Neural crest cell (in vitro differentiated cells): ENCODE measurements at regions not wholly inside any gene's neighbourhood (a gene's known extent, or its start where the extent isn't known, plus 50 kb on each side); places are given as distances from the start of the nearest gene placed in this dataset.

Experiments
- DNase-seq: peaks from one replicate; pipeline ENCODE4 v3.0.0; 2021; ENCODE audit warnings: low read depth, mixed read lengths, low spot score
- H3K27ac Mint-ChIP-seq: one replicate; pipeline ENCODE4 v1.8.0; 2021; ENCODE audit warnings: mild to moderate bottlenecking, mixed read lengths; ENCODE audit not compliant: unreplicated experiment
- H3K27me3 Mint-ChIP-seq: 2 replicates; pipeline ENCODE4 v1.8.0; 2021; ENCODE audit warnings: low read depth, mild to moderate bottlenecking, mixed read lengths
- H3K36me3 Mint-ChIP-seq: 2 replicates; pipeline ENCODE4 v1.8.0; 2021; ENCODE audit warnings: low read depth, mild to moderate bottlenecking, mixed read lengths
- H3K4me1 Mint-ChIP-seq: 2 replicates; pipeline ENCODE4 v1.8.0; 2021; ENCODE audit warnings: mixed read lengths
- H3K4me3 Mint-ChIP-seq: one replicate; pipeline ENCODE4 v1.8.0; 2021; ENCODE audit warnings: mild to moderate bottlenecking, mixed read lengths
- H3K9me3 Mint-ChIP-seq: 2 replicates; pipeline ENCODE4 v1.8.0; 2021; ENCODE audit warnings: mixed read lengths
- CTCF ChIP-seq: fragments of 200-600 bp; sonication (generic); conservative IDR thresholded peaks from 2 replicates; pipeline ENCODE4 v1.5.0; 2021; ENCODE audit warnings: antibody characterized with exemption, mild to moderate bottlenecking

- no peaks in the 10 kb centered on the region for H3K4me1 Mint-ChIP-seq
- H3K36me3 Mint-ChIP-seq, result no peaks in the 10 kb centered on the region
- no peak overlapping the region for H3K27ac Mint-ChIP-seq
- peaks cover 9% of the 10 kb centered on the region for H3K27me3 Mint-ChIP-seq
- H3K4me3 Mint-ChIP-seq, result no peak overlapping the region
- DNase-seq, result no peak
- H3K9me3 Mint-ChIP-seq, result no peaks in the 10 kb centered on the region
- TF ChIP-seq CTCF, result no peak
Measured at GRCh38 chr12:118586433-118586832, 210.1 kb downstream of the SUDS3 start.

DNA sequence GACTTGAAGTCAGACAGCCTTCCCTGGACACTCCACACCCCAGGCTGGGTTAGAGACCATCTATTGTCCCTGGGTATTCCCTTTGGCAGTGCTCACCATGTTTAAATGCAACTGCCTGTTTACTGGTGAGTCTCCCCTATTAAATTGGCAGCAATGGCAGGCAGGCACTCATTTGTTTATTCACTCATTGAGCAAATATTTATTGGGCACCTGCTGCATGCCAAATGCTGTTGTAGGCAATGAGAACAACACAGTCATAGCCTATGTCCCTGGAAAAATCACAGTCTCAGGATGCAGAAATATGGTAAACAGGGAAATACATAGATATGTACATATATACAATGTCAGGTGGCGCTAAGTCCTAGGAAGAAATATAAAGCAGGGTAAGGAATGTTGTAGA, 212.8 kb downstream of the SUDS3 start:
- Mint-ChIP-seq H3K9me3 (no peaks in the 10 kb centered on the region), H3K36me3 (no peaks in the 10 kb centered on the region), H3K27me3 (peaks cover 9% of the 10 kb centered on the region), H3K27ac (no peak overlapping the region), H3K4me1 (no peaks in the 10 kb centered on the region), H3K4me3 (no peak overlapping the region)
- DNase-seq, result no peak
- no peak for TF ChIP-seq CTCF

DNA sequence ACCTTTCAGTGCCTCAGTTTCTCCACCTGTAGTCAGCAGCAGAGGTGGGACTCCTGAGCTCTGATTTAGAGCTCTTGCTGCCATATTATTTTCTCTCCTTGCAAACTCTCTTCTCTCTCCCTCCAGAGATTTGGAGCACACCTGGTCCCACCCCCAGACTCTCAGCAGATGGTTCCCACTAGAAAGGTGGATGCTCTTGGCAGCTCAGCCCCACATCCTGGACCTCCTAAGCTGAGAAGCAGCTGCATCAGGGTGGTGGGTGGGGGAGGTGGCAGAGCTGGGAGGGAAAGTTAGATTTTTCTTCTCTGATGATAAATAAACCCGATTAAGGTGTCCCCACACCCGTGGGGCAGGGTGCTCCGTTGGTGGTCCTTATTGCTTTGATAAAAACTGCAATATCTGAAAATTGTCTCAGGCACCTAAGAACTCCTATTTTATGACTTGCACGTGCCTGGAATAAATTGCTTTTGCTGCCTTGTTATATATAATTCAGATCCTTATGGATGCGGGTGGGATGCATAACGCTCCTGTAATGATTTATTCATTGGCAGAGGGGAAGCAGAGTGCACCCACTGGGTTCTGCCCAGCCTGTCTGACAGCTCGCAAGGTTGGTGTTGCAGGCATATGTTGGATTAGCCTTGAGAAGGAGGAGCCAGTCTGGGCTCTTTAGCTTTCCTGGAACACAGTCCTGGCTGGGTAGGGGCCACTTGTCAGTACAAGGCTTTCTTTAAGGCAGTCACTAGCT, 214.2 kb downstream of the SUDS3 start:
- no peak for TF ChIP-seq CTCF
- Mint-ChIP-seq H3K9me3 (no peaks in the 10 kb centered on the region), H3K27ac (no peak overlapping the region), H3K36me3 (no peaks in the 10 kb centered on the region), H3K4me3 (no peak overlapping the region), H3K4me1 (no peaks in the 10 kb centered on the region), H3K27me3 (peaks cover 9% of the 10 kb centered on the region)
- DNase-seq, result no peak

- Mint-ChIP-seq H3K4me1 (peaks cover 17% of the 10 kb centered on the region), H3K27ac (no peak overlapping the region), H3K4me3 (no peak overlapping the region), H3K27me3 (peaks cover 4% of the 10 kb centered on the region), H3K9me3 (no peaks in the 10 kb centered on the region), H3K36me3 (no peaks in the 10 kb centered on the region)
- no peak for DNase-seq
- TF ChIP-seq CTCF, result no peak
Measured at GRCh38 chr12:118603610-118604361, 227.4 kb downstream of the SUDS3 start.

DNA sequence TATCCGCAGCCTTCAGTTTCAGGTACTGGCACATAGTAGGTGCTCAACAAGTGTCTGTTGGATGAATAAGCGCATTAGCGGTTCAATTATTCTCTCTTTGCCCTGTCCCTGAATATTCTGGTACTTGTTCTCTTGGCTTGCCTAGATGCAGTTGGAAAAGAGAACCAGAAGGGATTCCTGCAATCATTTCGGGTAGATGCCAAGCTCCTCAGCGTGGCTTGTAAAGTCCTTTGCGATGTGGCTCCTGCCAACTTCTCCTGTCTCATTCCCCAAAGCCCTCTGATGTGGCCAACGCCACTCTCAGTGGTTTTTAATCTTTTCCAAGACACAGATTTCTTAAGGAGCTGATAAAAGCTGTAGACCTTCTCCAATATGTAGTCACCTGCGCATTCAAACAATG, 230.3 kb downstream of the SUDS3 start:
- peaks cover 34% of the 10 kb centered on the region for H3K4me1 Mint-ChIP-seq
- H3K4me3 Mint-ChIP-seq, result no peak overlapping the region

More for the DNA sequence above, 230.3 kb downstream of the SUDS3 start:
- Mint-ChIP-seq H3K9me3 (no peaks in the 10 kb centered on the region), H3K27ac (no peak overlapping the region), H3K36me3 (no peaks in the 10 kb centered on the region), H3K27me3 (peaks cover 4% of the 10 kb centered on the region)
- no peak for DNase-seq
- TF ChIP-seq CTCF, result no peak
